GM12878 (cell line): ENCODE measurements at regions not wholly inside any gene's neighbourhood (a gene's known extent, or its start where the extent isn't known, plus 50 kb on each side); places are given as distances from the start of the nearest gene placed in this dataset.

Experiments used
- ATAC-seq: fragments of 200-7000 bp; cut with Tn5 transposase; 3 replicates; pipeline ENCODE4 v1.9.1; 2020; ENCODE audit warnings: mild to moderate bottlenecking, moderate library complexity
- BruUV-seq: library from RNA; stranded (reverse); fragments of 400-500 nt; replicated peaks from 2 replicates; lab custom pipeline; 2021; lab: Mats Ljungman, UMichigan
- CTCF ChIA-PET: fragments of 300-600 bp; sonication (Branson Sonifier 250); formaldehyde crosslinking; extraction: SDS; loops from one replicate; lab custom pipeline; 2021; ENCODE audit warnings: inconsistent platforms; lab: Yijun Ruan, JAX
- POLR2A ChIA-PET: fragments of 350-600 bp; formaldehyde crosslinking; extraction: SDS; loops from one replicate; lab custom pipeline; 2021; ENCODE audit warnings: inconsistent platforms; lab: Charles Lee
- RAD21 ChIA-PET: fragments of 300-600 bp; sonication (Branson Sonifier 250); formaldehyde crosslinking; loops from one replicate; lab custom pipeline; 2023; ENCODE audit warnings: antibody characterized with exemption; ENCODE audit not compliant: unreplicated experiment; lab: Charles Lee
- SMC1A ChIA-PET: fragments of 300-600 bp; sonication (Branson Sonifier 250); formaldehyde crosslinking; loops from one replicate; lab custom pipeline; 2023; ENCODE audit not compliant: unreplicated experiment, uncharacterized antibody; lab: Charles Lee
- DNase-seq: peaks from one replicate; pipeline ENCODE4 v3.0.0-alpha.2; 2011; ENCODE audit warnings: low read depth, low spot score
- FAIRE-seq: peaks from 3 replicates; lab custom pipeline; 2011; peaks lifted over from hg19 to GRCh38; lab: Jason Lieb, UNC
- H2AFZ ChIP-seq: 2 replicates; pipeline ENCODE4 v1.6.0; 2011; ENCODE audit warnings: low read depth, low read length, control low read depth; ENCODE audit not compliant: control insufficient read depth
- H3K27ac ChIP-seq: 2 replicates; pipeline ENCODE4 v1.5.1; 2011; ENCODE audit warnings: control low read depth; ENCODE audit not compliant: control insufficient read depth, insufficient read depth
- H3K27me3 ChIP-seq, 2 experiments: replicated peaks in 1 of 2; 2 replicates each; pipeline versions ENCODE4 v1.6.0 to v1.6.1; 2011; ENCODE audit warnings: low read length in 1 of 2; ENCODE audit not compliant: control insufficient read depth in 2 of 2, insufficient read depth in 2 of 2
- H3K36me3 ChIP-seq, 2 experiments: 2 replicates each; pipeline ENCODE4 v1.5.1; 2011; ENCODE audit warnings: low read length in 1 of 2; ENCODE audit not compliant: control insufficient read depth in 2 of 2, insufficient read depth in 2 of 2
- H3K4me1 ChIP-seq: 2 replicates; pipeline ENCODE4 v1.6.1; 2011; ENCODE audit warnings: mild to moderate bottlenecking, low read length, moderate library complexity, mixed read lengths; ENCODE audit not compliant: control insufficient read depth, insufficient read depth
- H3K4me2 ChIP-seq: 2 replicates; pipeline ENCODE4 v1.6.0; 2011; ENCODE audit warnings: control low read depth; ENCODE audit not compliant: control insufficient read depth, insufficient read depth
- H3K4me3 ChIP-seq: fragments of 200-600 bp; sonication (generic); 2 replicates; pipeline ENCODE4 v1.5.1; 2016
- H3K79me2 ChIP-seq: 2 replicates; pipeline ENCODE4 v1.6.0; 2011; ENCODE audit warnings: low read length; ENCODE audit not compliant: control insufficient read depth, insufficient read depth
- H3K9ac ChIP-seq: 2 replicates; pipeline ENCODE4 v1.8.0; 2011; ENCODE audit warnings: low read length, control low read depth, mixed read lengths; ENCODE audit not compliant: control insufficient read depth, insufficient read depth
- H3K9me3 ChIP-seq: replicated peaks from 3 replicates; pipeline ENCODE4 v1.5.1; 2011; ENCODE audit warnings: mild to moderate bottlenecking, low read length; ENCODE audit not compliant: control insufficient read depth, insufficient read depth
- H4K20me1 ChIP-seq: 2 replicates; pipeline ENCODE4 v1.6.0; 2011; ENCODE audit not compliant: control insufficient read depth, insufficient read depth
- BCL3 ChIP-seq: IDR thresholded peaks from 2 replicates; pipeline ENCODE4 v1.6.1; 2011; ENCODE audit warnings: borderline replicate concordance, low read depth, mild to moderate bottlenecking, moderate library complexity, low read length; ENCODE audit not compliant: insufficient read depth, poor library complexity, severe bottlenecking
- BHLHE40 ChIP-seq, 2 experiments: fragments of 450-650 bp in 1 of 2; IDR thresholded peaks; 2 replicates each; pipeline ENCODE4 v1.6.1; 2011 to 2017; ENCODE audit warnings: low read depth in 2 of 2, borderline replicate concordance in 1 of 2, improper control_type of control experiment in 1 of 2, low read length in 1 of 2, mild to moderate bottlenecking in 1 of 2
- EGR1 ChIP-seq, 2 experiments: IDR thresholded peaks; 1 replicate in 1 of 2; 2 replicates in 1 of 2; pipeline ENCODE4 v1.6.1; 2011 to 2012; ENCODE audit warnings: low read depth in 2 of 2, low read length in 2 of 2, borderline replicate concordance in 1 of 2, mild to moderate bottlenecking in 1 of 2, moderate library complexity in 1 of 2
- EZH2 ChIP-seq: IDR thresholded peaks from 2 replicates; pipeline ENCODE4 v1.6.1; 2012; ENCODE audit warnings: low read depth, mild to moderate bottlenecking, control low read depth, inconsistent platforms, low read length, borderline replicate concordance; ENCODE audit not compliant: control insufficient read depth
- FOXK2 ChIP-seq: fragments of 450-650 bp; IDR thresholded peaks from 2 replicates; pipeline ENCODE4 v1.6.1; 2017; ENCODE audit warnings: mild to moderate bottlenecking, moderate library complexity
- HCFC1 ChIP-seq: fragments of 150-350 bp; IDR thresholded peaks from 2 replicates; pipeline ENCODE4 v1.6.1; 2014; ENCODE audit warnings: low read length
- HDAC6 ChIP-seq: fragments of 200-600 bp; sonication (generic); IDR thresholded peaks from one replicate; pipeline ENCODE4 v1.8.0; 2017; ENCODE audit warnings: antibody characterized with exemption; ENCODE audit not compliant: unreplicated experiment
- HSF1 ChIP-seq: fragments of 150-350 bp; IDR thresholded peaks from 2 replicates; pipeline ENCODE4 v1.6.1; 2014; ENCODE audit warnings: mild to moderate bottlenecking, low read depth, low read length
- KLF5 ChIP-seq: fragments of 450-650 bp; IDR thresholded peaks from 2 replicates; pipeline ENCODE4 v1.6.1; 2014; ENCODE audit warnings: mild to moderate bottlenecking; ENCODE audit not compliant: partially characterized antibody
- LARP7 ChIP-seq: fragments of 450-650 bp; IDR thresholded peaks from 2 replicates; pipeline ENCODE4 v1.6.1; 2017; ENCODE audit warnings: mild to moderate bottlenecking
- MLLT1 ChIP-seq: fragments of 450-650 bp; IDR thresholded peaks from 2 replicates; pipeline ENCODE4 v1.6.1; 2016; ENCODE audit warnings: mild to moderate bottlenecking
- MYB ChIP-seq: fragments of 150-350 bp; IDR thresholded peaks from 2 replicates; pipeline ENCODE4 v1.6.1; 2014; ENCODE audit warnings: mild to moderate bottlenecking, low read depth, low read length, borderline replicate concordance
- NR2F1 ChIP-seq: fragments of 450-650 bp; conservative IDR thresholded peaks from 2 replicates; pipeline ENCODE4 v1.6.1; 2017; ENCODE audit warnings: mild to moderate bottlenecking
- POU2F2 ChIP-seq: IDR thresholded peaks from 3 replicates; pipeline ENCODE4 v1.6.1; 2011; ENCODE audit warnings: low read depth, mild to moderate bottlenecking, low read length, borderline replicate concordance
- RAD51 ChIP-seq: fragments of 450-650 bp; IDR thresholded peaks from 2 replicates; pipeline ENCODE4 v1.6.1; 2016; ENCODE audit warnings: moderate library complexity, mild to moderate bottlenecking, inconsistent platforms
- SMC3 ChIP-seq: IDR thresholded peaks from 2 replicates; pipeline ENCODE4 v1.6.1; 2011; ENCODE audit warnings: low read length, improper control_type of control experiment, borderline replicate concordance
- STAT3 ChIP-seq: IDR thresholded peaks from 2 replicates; pipeline ENCODE4 v1.6.1; 2011; ENCODE audit warnings: low read depth, low read length, improper control_type of control experiment
- TARDBP ChIP-seq: IDR thresholded peaks from 2 replicates; pipeline ENCODE4 v1.6.1; 2016; ENCODE audit warnings: borderline replicate concordance
- TCF3 ChIP-seq: IDR thresholded peaks from 2 replicates; pipeline ENCODE4 v1.6.1; 2012; ENCODE audit warnings: low read depth, mild to moderate bottlenecking, low read length, borderline replicate concordance; ENCODE audit not compliant: insufficient read depth
- ZNF217 ChIP-seq: fragments of 450-650 bp; IDR thresholded peaks from 2 replicates; pipeline ENCODE4 v1.6.1; 2017; ENCODE audit warnings: antibody characterized with exemption, mild to moderate bottlenecking
- ZNF24 ChIP-seq: fragments of 450-650 bp; IDR thresholded peaks from 2 replicates; pipeline ENCODE4 v1.6.1; 2017; ENCODE audit warnings: antibody characterized with exemption, mild to moderate bottlenecking
- WGBS: methylation state at CpG from one replicate; pipeline ENCODE4 v1.1.6; 2016; ENCODE audit warnings: low lambda C conversion rate; ENCODE audit not compliant: insufficient replicate concordance, insufficient coverage; ENCODE audit errors: missing lambda C conversion rate; 5-methylcytosine and 5-hydroxymethylcytosine counted together
- in situ Hi-C: fragments of 300-500 bp; cut with MboI; formaldehyde crosslinking; loops from 9 replicates; pipeline ENCODE4 v1.14.3; 2018; ENCODE audit warnings: mixed read lengths
- intact Hi-C: fragments of 100-400 bp; cut with micrococcal nuclease; formaldehyde crosslinking; loops from one replicate; pipeline ENCODE4 v1.14.2; 2022; ENCODE audit not compliant: unreplicated experiment

- no peak for TF ChIP-seq BHLHE40 (IDR thresholded peaks at IDR 0.05; ENCODE audit: borderline replicate concordance in 1 of 2, low read depth in 2 of 2, low read length in 1 of 2)
- no peak for TF ChIP-seq FOXK2
- TF ChIP-seq RAD51: no peak
- TF ChIP-seq EGR1 (IDR thresholded peaks at IDR 0.05; ENCODE audit: borderline replicate concordance in 1 of 2, low read depth in 2 of 2, low read length in 2 of 2): no peak
- TF ChIP-seq MLLT1: no peak
- TF ChIP-seq LARP7: no peak
- no peak for TF ChIP-seq EZH2
- no peak for TF ChIP-seq SMC3
- no peak for TF ChIP-seq BCL3
- no peak for TF ChIP-seq KLF5
- TF ChIP-seq HCFC1: no peak
These were observed 231.9 kb upstream of the GRM3 start (continued) for GRCh38 chr7:86411814-86412213.

- WGBS: 45% methylated on average over 7 of the region's 7 CpGs
- RAD21 ChIA-PET: no interaction called here
- TF ChIP-seq ZNF217 (no peak), HDAC6 (no peak), ZNF24 (no peak), TCF3 (no peak), TARDBP (no peak), MYB (no peak), STAT3 (no peak), NR2F1 (no peak), KLF5 (no peak), POU2F2 (no peak), HSF1 (no peak)
These were observed 236.4 kb upstream of the GRM3 start for GRCh38 chr7:86407291-86407690.

More at GRCh38 chr7:86407291-86407690, 236.4 kb upstream of the GRM3 start:
- H4K20me1 ChIP-seq: no peaks in the 10 kb centered on the region
- no peak for ATAC-seq
- intact Hi-C loops (no loop called here), in situ Hi-C loops (no loop called here)
- H3K4me2 ChIP-seq: no peak overlapping the region
- H3K4me3 ChIP-seq: no peak overlapping the region
- ChIA-PET CTCF (no interaction called here), SMC1A (interaction anchor here (0.7 kb wide), 1 partner anchor 540 kb away, joined by 3 read pairs; no protein-coding TSS in a partner anchor), POLR2A (no interaction called here)
- no TSS peak for BruUV-seq
- FAIRE-seq: no peak
- no peak overlapping the region for H3K9ac ChIP-seq
- DNase-seq: no peak
- no peak overlapping the region for H3K27ac ChIP-seq
- H3K36me3 ChIP-seq: no peaks in the 10 kb centered on the region
- H2AFZ ChIP-seq: no peak overlapping the region
- H3K79me2 ChIP-seq: no peaks in the 10 kb centered on the region
- no peaks in the 10 kb centered on the region for H3K27me3 ChIP-seq
- no peaks in the 10 kb centered on the region for H3K4me1 ChIP-seq
- H3K9me3 ChIP-seq: no peaks in the 10 kb centered on the region
